Brain pericyte (primary cell): ENCODE measurements at regions not wholly inside any gene's neighbourhood (a gene's known extent, or its start where the extent isn't known, plus 50 kb on each side); places are given as distances from the start of the nearest gene placed in this dataset.
"Not testable (repeated sequence)": the region's sequence is repeated elsewhere in the genome, so short reads cannot be mapped to it uniquely, and the experiment has no call there.

Experiments used
- DNase-seq: peaks from one replicate; pipeline ENCODE4 v3.0.0-alpha.2; 2012; ENCODE audit warnings: low read depth, low spot score

GRCh38 chr21:27393726-27394125 is 426.8 kb upstream of the ADAMTS5 start:
- DNase-seq = no peak

GRCh38 chr21:27391990-27392389 is 425.1 kb upstream of the ADAMTS5 start:
- DNase-seq = no peak

- DNase-seq = no peak
These were observed 423.5 kb upstream of the ADAMTS5 start for GRCh38 chr21:27390384-27390783.

GRCh38 chr21:27388825-27389224 is 421.9 kb upstream of the ADAMTS5 start:
- no peak for DNase-seq

GRCh38 chr21:27382404-27382803 is 415.5 kb upstream of the ADAMTS5 start:
- no peak for DNase-seq

GRCh38 chr21:27380303-27380702 is 413.4 kb upstream of the ADAMTS5 start:
- DNase-seq = no peak

GRCh38 chr21:27379354-27379753 is 412.5 kb upstream of the ADAMTS5 start:
- DNase-seq = no peak

GRCh38 chr21:27372381-27372780 is 405.5 kb upstream of the ADAMTS5 start:
- DNase-seq = no peak

GRCh38 chr21:27371975-27372331 is 405.1 kb upstream of the ADAMTS5 start:
- no peak for DNase-seq

GRCh38 chr21:27371115-27371974 is 404.5 kb upstream of the ADAMTS5 start:
- DNase-seq = no peak

GRCh38 chr21:27369978-27370571 is 403.2 kb upstream of the ADAMTS5 start:
- DNase-seq = no peak

- no peak for DNase-seq
These were observed 402.3 kb upstream of the ADAMTS5 start for GRCh38 chr21:27369234-27369633.

GRCh38 chr21:27366646-27367235 is 399.9 kb upstream of the ADAMTS5 start:
- no peak for DNase-seq

- DNase-seq = no peak
These were observed 399.1 kb upstream of the ADAMTS5 start for GRCh38 chr21:27366036-27366435.

- no peak for DNase-seq
These were observed 398.5 kb upstream of the ADAMTS5 start for GRCh38 chr21:27365394-27365793.

GRCh38 chr21:27363719-27364477 is 397.0 kb upstream of the ADAMTS5 start:
- DNase-seq = no peak

- no peak for DNase-seq
These were observed 395.4 kb upstream of the ADAMTS5 start for GRCh38 chr21:27362249-27362648.

- DNase-seq = no peak
These were observed 392.3 kb upstream of the ADAMTS5 start for GRCh38 chr21:27359141-27359540.

- DNase-seq = no peak
These were observed 386.0 kb upstream of the ADAMTS5 start for GRCh38 chr21:27352885-27353284.

GRCh38 chr21:27346041-27346448 is 379.2 kb upstream of the ADAMTS5 start:
- DNase-seq = no peak

GRCh38 chr21:27339902-27340301 is 373.0 kb upstream of the ADAMTS5 start:
- no peak for DNase-seq

GRCh38 chr21:27338007-27338406 is 371.1 kb upstream of the ADAMTS5 start:
- DNase-seq = not testable (repeated sequence)
